HG02798 (cell line): ENCODE measurements at regions not wholly inside any gene's neighbourhood (a gene's known extent, or its start where the extent isn't known, plus 50 kb on each side); places are given as distances from the start of the nearest gene placed in this dataset.

ENCODE experiments used
- ATAC-seq: cut with Tn5 transposase; IDR thresholded peaks from one replicate; pipeline ENCODE4 v1.9.1; 2021; ENCODE audit warnings: mild to moderate bottlenecking; ENCODE audit not compliant: unreplicated experiment, poor library complexity

DNA sequence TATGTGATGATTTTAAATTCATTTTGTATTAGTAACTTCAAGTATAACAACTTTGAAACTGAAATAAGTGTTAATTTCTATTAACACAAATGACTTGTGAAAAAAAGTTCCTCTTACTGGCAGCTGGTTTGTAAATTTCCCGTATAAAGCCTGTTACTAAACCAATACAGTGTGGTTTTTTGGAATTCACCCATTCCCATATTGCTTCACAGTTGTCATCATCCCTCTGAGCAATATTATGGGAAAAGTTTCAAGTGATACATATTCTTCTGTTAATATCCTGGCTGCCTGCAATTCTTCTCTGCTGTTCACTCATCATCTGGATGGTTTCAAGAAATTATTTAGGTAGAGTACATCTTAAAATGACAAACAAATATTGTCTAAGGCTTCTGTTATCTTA lies 1185.1 kb upstream of the C9orf72 start:
- no peak for ATAC-seq

DNA sequence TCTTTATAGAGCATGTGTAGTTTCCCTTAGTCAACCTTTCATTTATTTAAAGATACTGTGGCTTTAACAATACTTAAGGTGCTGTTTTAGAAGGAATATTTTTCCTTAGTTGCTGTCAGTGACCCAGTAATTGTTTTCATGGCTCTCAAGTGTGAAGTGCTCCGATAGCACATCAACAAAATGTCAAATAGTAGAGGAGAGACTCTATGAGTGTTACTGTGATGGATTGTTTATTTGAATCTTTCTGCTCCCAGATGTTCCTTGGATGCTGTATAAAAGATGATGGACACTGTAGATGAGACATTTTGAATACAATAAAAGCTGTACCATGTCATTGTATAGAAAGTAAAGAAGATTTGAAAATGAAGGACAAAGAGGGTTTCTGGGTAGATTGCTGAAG lies 1185.7 kb upstream of the C9orf72 start:
- ATAC-seq: no peak

DNA sequence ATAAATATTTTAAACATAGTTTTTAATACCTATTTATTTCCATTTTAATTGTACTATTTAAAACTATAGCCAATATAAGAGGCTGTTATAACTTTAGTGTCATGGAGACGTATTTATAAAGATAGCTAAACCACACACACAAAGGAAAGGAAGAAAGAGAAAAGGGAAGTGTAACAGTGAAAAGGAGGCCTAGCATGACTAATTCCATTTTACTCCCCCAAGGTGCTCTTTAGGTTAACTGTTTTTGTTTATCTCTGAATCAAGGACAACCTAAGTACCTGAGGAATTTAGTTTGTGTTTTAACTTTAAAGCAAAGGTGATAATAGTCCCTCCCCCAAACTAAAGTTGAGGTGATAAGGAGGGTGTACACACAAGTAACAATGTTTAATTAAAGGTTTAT lies 1188.9 kb upstream of the C9orf72 start:
- no peak for ATAC-seq

DNA sequence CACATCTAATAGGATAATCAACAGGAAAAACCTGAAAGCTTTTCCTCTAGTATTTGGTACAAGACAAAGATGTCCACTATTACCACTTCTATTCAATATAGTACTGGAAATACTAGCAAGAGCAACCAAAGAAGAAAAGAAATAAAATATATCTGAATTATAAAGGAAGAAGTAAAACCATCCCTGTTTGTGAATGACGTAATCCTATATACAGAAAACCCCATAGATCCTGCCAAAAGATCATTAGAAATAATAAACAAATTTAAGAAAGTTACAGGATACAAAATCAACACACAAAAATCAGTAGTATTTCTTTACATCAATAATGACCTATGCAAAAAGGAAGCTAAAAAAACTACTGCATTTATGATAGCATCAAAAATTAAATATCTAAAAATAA lies 1191.3 kb upstream of the C9orf72 start:
- no peak for ATAC-seq

DNA sequence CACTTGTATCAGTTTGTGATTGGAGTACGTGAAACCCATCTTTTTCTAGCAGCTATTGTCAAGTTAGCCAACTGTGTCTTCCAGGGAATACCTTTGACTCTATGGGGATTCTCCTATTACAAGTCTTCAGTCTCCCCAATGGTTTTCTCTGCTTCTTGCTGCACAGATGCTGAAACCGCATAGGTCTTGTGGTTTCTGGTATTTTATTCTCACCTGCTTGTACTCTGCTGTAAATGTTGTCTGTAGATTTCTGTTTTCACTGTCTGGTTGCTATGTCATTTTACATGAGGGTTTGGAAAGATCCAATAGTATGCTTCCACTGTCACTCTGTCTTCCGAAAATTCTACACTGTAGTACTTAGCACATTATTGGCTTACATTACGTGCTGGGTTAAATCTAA lies 1196.9 kb upstream of the C9orf72 start:
- ATAC-seq: no peak

DNA sequence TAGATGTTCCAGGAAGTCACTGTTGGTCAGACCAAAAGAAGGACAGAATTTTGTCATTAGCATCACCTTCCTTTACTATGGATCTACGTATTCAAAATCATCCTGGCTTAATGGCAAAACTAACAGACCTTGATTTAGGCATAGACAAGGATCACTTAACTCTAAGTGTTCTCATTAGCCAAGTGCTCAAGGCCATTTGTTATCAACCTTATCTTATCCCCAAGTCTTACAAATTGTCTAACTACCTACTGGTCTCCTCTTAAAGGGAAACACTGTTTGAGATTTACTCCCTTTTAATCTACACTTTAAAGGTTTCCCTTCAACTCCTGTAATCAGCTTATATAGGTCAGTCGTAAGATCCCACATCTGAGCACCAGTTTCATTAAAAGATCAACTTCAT lies 1197.5 kb upstream of the C9orf72 start:
- no peak for ATAC-seq

DNA sequence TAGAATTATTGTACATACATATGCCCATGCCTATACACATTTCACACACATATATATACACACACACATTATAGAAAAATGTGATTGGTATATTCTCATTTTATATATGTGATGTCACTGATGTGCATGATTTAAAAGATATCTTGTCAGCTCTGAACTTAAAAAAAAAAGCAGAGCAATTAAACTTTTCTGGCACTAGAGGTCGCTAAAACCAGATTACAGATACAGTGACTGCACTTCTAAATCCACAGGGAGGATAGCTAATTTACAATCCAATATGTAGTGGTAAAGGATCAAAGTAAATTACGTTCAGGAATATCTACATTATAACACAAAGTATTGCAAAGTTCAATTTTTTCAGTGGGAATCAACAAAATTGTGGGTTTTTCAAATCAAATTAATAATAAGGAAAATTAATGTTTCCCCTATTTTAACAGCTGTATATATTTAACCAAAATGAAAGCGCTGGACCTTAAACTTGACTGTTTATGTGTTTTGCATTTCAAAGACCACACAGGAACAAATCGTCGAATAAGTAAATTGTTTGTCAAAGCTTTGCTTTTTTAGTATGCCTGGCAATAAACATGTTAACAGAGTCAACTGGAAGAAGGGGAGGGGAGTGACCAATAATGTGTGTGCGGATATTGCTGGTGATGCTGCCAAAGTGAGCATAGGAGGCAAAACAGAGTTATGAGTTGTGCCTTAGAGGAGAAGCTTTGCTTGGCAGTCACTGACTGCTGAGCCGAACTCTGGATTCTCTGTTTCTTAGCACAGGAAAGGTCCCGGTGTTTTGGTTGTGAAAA lies 1201.4 kb upstream of the C9orf72 start:
- ATAC-seq: no peak

DNA sequence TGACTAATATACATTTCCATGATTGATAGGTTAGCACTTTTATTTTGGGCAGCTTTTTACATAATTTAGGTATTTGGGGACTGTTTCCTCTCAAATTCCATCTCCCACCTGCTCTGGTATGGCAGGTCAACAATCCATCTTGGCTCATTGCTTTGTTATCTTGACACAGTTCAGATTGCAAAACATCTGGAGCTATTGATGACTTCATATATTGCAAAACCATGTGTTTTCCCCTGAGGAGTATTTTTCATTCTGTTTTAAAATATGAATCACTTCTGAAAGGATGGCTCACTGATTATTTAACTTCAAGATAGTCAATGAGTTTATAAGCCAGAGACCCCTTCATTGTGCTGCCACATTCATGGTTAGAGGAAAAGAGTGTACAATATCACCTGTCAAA lies 1206.0 kb upstream of the C9orf72 start:
- ATAC-seq: no peak

DNA sequence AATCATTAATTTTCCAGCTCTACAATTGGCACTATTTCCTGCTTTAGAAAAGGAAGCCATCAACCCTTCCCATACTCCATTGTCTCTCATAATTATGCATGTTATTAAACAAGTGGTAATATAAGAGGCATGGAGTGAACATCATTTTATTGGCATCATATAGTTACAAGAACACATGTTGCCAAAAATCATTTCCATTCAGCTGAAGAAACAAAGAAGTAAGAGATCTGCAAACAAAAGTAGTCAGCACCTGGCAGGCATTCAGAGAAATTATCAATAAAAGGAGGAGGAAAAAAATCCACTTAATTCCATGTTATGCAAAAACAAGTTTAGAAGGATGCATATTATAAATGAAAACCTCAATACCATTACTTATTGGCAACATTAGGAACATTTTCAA lies 1208.2 kb upstream of the C9orf72 start:
- no peak for ATAC-seq

DNA sequence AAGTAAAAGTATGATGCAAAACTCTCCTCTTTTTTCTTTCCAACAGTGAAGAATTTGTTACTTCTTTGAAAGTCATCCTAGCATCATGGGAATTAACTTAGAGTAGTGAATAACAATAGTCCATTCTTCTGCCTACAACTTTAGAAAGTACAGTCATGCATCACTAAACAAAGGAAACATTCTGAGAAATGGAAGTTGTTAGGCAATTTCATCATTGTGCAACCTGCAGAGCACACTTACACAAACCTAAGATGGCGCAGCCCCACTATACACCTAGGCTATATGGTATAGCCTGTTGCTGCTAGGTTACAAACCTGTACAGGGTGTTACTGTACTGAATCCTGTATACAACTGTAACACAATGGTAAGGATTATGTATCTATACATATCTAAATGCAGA lies 1209.3 kb upstream of the C9orf72 start:
- ATAC-seq: no peak

DNA sequence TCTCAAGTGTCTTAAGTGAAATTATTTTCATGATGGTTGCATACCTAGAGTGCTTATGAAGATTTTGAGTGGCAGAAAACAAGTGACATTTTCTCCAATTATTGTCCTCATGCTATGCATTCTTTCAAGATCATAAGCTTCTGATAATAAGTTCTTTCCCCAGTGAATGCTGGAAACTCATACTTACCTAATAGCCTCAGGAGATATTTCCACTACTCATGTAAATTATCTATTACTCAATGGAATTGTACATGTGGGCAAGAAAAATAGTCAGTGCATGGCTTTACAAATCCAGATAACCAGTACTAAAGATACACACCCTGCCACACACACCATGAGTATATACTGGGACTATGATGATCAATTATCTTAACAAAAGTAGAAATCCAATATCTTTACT lies 1219.4 kb upstream of the C9orf72 start:
- no peak for ATAC-seq

DNA sequence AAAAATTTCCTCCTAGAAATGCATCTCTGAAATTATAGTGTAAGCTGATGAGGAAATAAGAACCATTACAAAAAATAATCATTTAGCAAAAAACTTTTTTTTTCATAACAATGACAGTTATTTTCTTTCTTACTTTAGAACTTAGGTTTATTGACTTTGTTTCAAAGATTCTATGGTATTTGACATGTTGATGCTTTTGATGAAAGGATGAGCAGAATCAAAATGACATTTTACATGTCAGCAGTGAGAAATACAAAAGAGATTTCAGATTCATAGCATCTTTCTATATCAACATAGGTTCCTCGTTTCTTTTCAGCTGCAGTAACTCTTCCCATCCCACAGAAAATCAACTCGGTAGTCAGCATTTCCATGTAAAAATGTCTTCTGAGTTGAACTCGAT lies 1226.6 kb upstream of the C9orf72 start:
- ATAC-seq: no peak

DNA sequence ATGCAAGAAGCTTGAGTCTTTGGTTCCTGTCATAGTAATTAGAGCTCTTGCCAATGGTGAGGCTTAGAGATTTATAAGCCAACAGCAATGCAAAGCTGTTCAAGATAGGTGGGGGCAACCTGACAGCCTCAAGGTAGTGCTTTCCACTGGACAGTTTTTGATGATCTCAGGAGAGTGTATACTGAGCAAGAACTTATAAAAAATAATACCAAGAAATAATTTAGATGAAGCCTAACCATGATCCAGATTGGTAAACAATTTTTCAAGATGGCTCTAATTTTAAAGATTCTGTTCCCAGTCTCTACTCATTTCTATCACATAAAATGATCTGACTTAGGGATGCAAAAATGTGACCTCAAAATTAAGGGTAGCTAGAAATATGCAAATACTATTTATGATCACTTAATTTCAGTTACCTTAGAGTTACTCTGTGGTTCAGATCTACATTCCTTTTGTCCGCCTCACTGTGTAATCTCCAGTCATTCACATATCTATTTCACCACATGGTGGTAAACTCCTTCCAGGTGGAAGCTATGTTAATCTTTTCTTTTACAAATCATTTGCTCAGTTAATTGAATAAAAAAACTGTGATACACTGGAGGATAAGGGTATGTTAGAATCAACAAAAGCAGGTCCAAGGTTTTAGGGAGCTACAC lies 1228.0 kb upstream of the C9orf72 start:
- no peak for ATAC-seq

DNA sequence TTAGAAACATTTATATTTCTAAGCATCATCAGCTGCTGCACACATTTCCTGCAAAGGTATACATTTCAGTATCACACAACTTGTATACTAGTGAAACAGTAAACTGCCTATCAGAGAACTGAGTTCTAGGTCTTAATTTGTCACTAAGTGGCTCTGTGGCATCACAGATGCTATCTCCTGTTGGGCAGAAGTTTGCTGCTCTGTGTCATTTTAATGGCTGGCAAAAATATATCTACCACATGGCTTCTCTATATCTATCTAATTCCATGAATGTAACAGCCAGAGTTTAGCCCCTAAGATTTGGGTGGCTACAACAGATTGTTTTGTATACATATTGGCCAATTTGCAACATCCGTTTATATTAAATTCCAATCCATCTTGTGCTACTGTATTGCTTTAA lies 1231.9 kb upstream of the C9orf72 start:
- ATAC-seq: no peak

DNA sequence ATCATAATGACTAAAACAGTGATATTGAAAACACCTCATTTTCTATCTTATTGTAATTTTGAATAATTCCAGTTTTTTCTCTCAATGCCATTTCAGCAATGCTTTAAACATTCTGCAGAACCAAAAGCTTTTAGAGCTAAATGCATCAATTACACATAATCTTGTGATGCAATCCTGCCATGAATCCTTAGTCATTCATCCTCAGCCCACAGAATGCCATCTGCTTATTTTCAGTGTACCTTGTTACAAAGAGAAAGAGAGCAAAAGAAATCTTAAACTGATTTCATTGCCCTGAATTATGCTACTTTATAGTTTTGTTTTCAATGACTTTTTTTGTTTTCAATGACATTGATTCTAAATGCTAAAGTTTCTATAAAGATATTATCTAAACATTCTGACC lies 1234.8 kb upstream of the C9orf72 start:
- ATAC-seq: no peak

DNA sequence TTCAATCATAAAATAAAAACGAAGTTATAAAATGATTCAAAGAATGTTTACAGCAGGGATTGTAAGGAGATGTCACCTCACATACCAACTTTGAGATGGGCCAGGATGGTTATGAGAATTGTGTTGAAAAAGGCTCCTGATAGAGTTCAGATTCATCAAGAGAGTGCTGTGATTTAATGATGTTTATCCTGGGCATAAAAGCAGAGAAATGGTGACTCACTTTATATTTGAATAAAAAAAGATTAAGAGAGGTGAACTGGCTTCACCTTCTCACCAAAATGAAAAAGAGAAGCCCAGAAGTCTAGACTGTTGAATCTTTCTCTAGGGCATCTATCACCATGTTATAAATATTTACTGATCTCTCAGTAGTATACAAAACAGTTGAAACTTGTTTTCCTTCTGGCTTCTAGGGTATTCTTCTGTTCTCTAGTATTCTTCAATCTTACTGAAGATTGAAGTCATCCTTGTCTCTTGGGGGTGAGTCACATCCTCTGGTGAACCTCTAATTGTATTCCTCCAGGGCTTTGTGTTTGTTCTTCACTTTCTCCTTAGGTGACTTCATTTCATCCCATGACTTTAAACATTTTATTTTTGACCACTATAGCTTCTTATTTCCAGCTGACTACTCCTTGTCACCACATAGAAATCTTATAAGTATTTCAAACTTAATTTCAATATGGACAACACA lies 1237.3 kb upstream of the C9orf72 start:
- ATAC-seq: no peak

DNA sequence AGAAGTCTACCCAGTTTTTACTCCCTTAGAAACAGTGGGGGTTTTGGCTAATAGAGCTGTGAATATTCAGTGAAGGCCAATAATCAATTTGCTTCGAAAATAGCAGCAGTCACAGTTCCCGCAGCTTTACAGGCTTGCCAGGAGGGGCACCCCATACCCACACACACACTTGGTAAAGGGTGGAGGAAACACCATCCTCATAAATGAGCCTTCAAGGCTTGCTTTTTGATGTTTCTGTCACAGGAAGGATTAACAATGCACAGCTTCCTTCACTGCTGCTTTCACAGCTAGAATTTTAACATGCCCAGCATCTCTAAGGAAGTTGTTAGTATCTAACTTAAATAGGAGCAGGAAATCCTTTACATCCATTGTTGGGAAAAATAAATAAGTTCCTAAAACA lies 1247.5 kb upstream of the C9orf72 start:
- no peak for ATAC-seq

DNA sequence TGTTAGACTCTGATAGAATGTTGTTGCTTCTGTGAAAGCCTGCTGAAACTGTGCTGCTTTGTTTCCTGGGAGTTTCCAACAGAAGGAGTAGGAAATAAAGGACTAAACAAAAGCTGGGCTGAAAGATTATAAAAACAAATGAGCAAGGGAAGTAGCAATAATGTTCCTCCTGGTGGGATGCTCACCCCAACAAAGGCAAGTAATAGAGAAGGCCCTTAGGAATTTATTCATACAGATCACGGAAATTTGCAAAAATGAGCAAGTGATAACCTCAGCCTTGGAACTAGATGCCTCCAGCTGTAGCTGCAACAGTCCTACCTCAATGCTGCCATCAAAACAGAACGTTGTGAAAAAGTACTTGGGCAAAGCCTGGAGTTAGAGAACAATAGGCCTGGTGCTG lies 1248.0 kb upstream of the C9orf72 start:
- no peak for ATAC-seq

DNA sequence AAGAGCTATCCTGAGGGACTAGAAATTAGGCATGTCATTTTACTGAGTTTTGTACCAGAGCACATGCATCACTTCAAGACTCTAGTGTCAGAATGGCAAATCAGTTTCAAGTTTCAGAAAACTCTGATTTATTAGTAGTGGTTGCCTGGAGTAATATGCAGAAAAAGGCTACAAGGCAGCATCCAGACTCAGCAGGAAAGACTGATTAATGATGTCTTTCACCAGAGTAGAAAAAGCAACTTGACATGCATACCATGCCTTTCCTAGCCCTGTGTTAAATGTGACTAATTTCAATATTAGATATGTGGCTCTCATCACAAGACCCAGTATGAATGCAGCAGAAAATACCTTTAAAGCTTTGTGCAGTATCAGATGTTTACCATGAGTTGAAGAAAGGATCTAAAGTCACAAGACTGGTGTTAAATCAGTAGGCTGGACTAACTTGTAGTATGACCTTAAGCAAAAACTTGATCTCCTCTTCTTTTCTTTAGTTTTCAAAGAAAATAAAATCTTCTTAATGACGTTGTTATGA lies 1251.2 kb upstream of the C9orf72 start:
- no peak for ATAC-seq

DNA sequence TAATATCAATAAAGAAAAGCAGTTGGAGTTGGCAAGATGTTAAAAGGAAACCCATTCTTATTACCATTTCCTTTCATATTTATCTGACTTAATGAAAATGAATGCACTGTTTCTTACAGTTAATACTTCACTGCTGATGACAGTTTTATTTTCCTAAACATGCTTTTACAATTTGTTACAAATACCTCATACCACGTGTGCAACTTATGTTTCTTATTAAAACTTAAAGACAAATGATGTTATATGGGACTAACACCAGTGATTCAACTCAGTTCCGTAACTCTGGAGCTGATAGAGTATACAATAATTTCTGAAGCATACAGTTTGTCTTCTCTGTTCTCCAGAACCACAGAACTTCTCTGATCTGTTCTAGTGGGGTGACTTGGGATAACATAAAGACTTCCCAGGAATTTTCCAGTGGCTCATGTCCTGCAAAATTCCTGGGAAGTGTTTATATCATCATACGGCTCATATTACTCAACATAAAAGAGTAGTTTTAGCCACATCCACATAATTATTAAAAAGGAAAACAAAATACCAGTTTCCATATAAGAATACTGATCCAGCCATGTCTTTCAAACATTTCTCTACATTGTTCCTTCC lies 1259.0 kb upstream of the C9orf72 start:
- no peak for ATAC-seq

DNA sequence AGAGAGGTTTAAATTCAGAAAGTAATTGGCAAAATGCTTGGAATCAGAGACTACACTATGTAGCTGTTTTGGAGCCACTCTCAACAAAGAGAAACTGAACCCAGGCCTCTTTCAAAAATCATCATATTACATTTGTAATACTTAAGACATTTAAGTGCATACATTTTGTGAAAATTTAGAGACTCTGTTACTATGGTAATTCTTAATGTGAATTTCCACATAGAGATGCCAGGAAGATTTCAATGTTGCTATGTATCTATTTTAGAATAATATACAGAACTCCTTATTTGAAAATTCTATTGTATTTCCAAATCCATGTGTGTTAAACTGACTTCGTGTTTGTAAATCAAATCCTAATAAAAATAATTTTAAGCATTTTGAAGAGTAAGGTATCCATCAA lies 1260.9 kb upstream of the C9orf72 start:
- ATAC-seq: no peak
